Body of pancreas (tissue), 4 donors: ENCODE measurements at regions not wholly inside any gene's neighbourhood (a gene's known extent, or its start where the extent isn't known, plus 50 kb on each side); places are given as distances from the start of the nearest gene placed in this dataset.

ENCODE experiments used
- POLR2A ChIP-seq, 3 donors: fragments of 450-650 bp; IDR thresholded peaks; one replicate each; pipeline ENCODE4 v1.6.1; 2016; ENCODE audit warnings: antibody characterized with exemption in 3 of 3, mild to moderate bottlenecking in 2 of 3
- TF ChIP-seq, protein P1 (sequence below), 7 experiments: fragments of 450-650 bp in 4 of 7; fragments of 200-600 bp in 3 of 7; sonication (generic) in 3 of 7; IDR thresholded peaks; one replicate each; pipeline ENCODE4 v1.5.1; 2016 to 2019; ENCODE audit warnings: antibody characterized with exemption in 7 of 7

DNA sequence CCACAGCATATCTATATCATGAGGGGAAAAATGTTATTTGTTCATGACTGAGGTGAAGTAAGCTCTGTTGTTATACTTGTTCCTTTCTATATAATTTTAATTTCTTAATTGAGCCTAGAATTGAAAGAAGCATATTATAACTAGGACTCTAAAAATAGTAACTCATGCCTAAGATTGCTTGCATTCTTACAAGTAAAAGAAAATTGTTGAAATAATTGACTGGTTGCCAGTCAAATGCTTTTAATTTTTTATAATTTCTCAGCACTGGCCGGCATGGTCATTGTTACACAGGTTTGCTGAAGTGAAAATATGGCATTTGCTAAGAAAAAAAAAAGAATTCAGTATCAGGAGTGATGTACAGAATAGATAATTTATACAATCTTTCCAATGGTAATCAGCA is 104.8 kb downstream of the GASK1B start:
- TF ChIP-seq, protein P1, sequence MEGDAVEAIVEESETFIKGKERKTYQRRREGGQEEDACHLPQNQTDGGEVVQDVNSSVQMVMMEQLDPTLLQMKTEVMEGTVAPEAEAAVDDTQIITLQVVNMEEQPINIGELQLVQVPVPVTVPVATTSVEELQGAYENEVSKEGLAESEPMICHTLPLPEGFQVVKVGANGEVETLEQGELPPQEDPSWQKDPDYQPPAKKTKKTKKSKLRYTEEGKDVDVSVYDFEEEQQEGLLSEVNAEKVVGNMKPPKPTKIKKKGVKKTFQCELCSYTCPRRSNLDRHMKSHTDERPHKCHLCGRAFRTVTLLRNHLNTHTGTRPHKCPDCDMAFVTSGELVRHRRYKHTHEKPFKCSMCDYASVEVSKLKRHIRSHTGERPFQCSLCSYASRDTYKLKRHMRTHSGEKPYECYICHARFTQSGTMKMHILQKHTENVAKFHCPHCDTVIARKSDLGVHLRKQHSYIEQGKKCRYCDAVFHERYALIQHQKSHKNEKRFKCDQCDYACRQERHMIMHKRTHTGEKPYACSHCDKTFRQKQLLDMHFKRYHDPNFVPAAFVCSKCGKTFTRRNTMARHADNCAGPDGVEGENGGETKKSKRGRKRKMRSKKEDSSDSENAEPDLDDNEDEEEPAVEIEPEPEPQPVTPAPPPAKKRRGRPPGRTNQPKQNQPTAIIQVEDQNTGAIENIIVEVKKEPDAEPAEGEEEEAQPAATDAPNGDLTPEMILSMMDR (IDR thresholded peaks at IDR 0.05), result no peak
- no peak for TF ChIP-seq POLR2A (IDR thresholded peaks at IDR 0.05)
